GM19463 (cell line): ENCODE measurements at regions not wholly inside any gene's neighbourhood (a gene's known extent, or its start where the extent isn't known, plus 50 kb on each side); places are given as distances from the start of the nearest gene placed in this dataset.
"Not testable (repeated sequence)": the region's sequence is repeated elsewhere in the genome, so short reads cannot be mapped to it uniquely, and the experiment has no call there.

Source experiments
- ATAC-seq: cut with Tn5 transposase; IDR thresholded peaks from one replicate; pipeline ENCODE4 v1.9.1; 2021; ENCODE audit warnings: mild to moderate bottlenecking, moderate library complexity; ENCODE audit not compliant: unreplicated experiment

- ATAC-seq, result no peak
Measured at GRCh38 chr1:215023155-215023832, 59.2 kb upstream of the KCNK2 start.

GRCh38 chr1:215028954-215029353 is 53.6 kb upstream of the KCNK2 start:
- ATAC-seq, result no peak

- not testable (repeated sequence) for ATAC-seq
Measured at GRCh38 chr1:215030581-215030980, 52.0 kb upstream of the KCNK2 start.

- no peak for ATAC-seq
Measured at GRCh38 chr1:215031392-215031791, 51.1 kb upstream of the KCNK2 start.
